ENCODE measurements at regions not wholly inside any gene's neighbourhood (a gene's known extent, or its start where the extent isn't known, plus 50 kb on each side); places are given as distances from the start of the nearest gene placed in this dataset.
"Not testable (repeated sequence)": the region's sequence is repeated elsewhere in the genome, so short reads cannot be mapped to it uniquely, and the experiment has no call there.

GRCh38 chr15:20289538-20290103 lies 252.0 kb downstream of the GOLGA6L6 start:
- not testable (repeated sequence) for H3K4me1 ChIP-seq (ENCODE audit: control insufficient read depth, insufficient read depth, low read length, poor library complexity, severe bottlenecking); DNase-seq; H3K27me3 ChIP-seq (replicated peaks; ENCODE audit: control insufficient read depth, insufficient read depth, low read length, poor library complexity, severe bottlenecking); H3K9me3 ChIP-seq (ENCODE audit: control insufficient read depth, low read length); H3K36me3 ChIP-seq (ENCODE audit: control insufficient read depth, insufficient read depth, low read length); H3K4me3 ChIP-seq (ENCODE audit: insufficient read depth, low read depth, low read length, poor library complexity, severe bottlenecking); H3K27ac ChIP-seq (ENCODE audit: insufficient read depth, low read length, poor library complexity, severe bottlenecking)

GRCh38 chr15:20288800-20289537 lies 252.6 kb downstream of the GOLGA6L6 start:
- H3K27ac ChIP-seq (ENCODE audit: insufficient read depth, low read length, poor library complexity, severe bottlenecking); DNase-seq; H3K9me3 ChIP-seq (ENCODE audit: control insufficient read depth, low read length); H3K4me1 ChIP-seq (ENCODE audit: control insufficient read depth, insufficient read depth, low read length, poor library complexity, severe bottlenecking); H3K27me3 ChIP-seq (replicated peaks; ENCODE audit: control insufficient read depth, insufficient read depth, low read length, poor library complexity, severe bottlenecking); H3K4me3 ChIP-seq (ENCODE audit: insufficient read depth, low read depth, low read length, poor library complexity, severe bottlenecking); H3K36me3 ChIP-seq (ENCODE audit: control insufficient read depth, insufficient read depth, low read length): not testable (repeated sequence)

GRCh38 chr15:20286559-20286958 lies 255.0 kb downstream of the GOLGA6L6 start:
- not testable (repeated sequence) for H3K4me3 ChIP-seq (ENCODE audit: insufficient read depth, low read depth, low read length, poor library complexity, severe bottlenecking); H3K27me3 ChIP-seq (replicated peaks; ENCODE audit: control insufficient read depth, insufficient read depth, low read length, poor library complexity, severe bottlenecking); H3K27ac ChIP-seq (ENCODE audit: insufficient read depth, low read length, poor library complexity, severe bottlenecking); DNase-seq; H3K36me3 ChIP-seq (ENCODE audit: control insufficient read depth, insufficient read depth, low read length); H3K4me1 ChIP-seq (ENCODE audit: control insufficient read depth, insufficient read depth, low read length, poor library complexity, severe bottlenecking); H3K9me3 ChIP-seq (ENCODE audit: control insufficient read depth, low read length)

- not testable (repeated sequence) for H3K27ac ChIP-seq (ENCODE audit: insufficient read depth, low read length, poor library complexity, severe bottlenecking); H3K36me3 ChIP-seq (ENCODE audit: control insufficient read depth, insufficient read depth, low read length); H3K4me1 ChIP-seq (ENCODE audit: control insufficient read depth, insufficient read depth, low read length, poor library complexity, severe bottlenecking); H3K4me3 ChIP-seq (ENCODE audit: insufficient read depth, low read depth, low read length, poor library complexity, severe bottlenecking); DNase-seq; H3K9me3 ChIP-seq (ENCODE audit: control insufficient read depth, low read length); H3K27me3 ChIP-seq (replicated peaks; ENCODE audit: control insufficient read depth, insufficient read depth, low read length, poor library complexity, severe bottlenecking)
Observed at GRCh38 chr15:20285696-20286300, 255.8 kb downstream of the GOLGA6L6 start.

GRCh38 chr15:20284891-20285535 lies 256.6 kb downstream of the GOLGA6L6 start:
- not testable (repeated sequence) for H3K4me3 ChIP-seq (ENCODE audit: insufficient read depth, low read depth, low read length, poor library complexity, severe bottlenecking); DNase-seq

GRCh38 chr15:20283651-20284050 lies 257.9 kb downstream of the GOLGA6L6 start:
- not testable (repeated sequence) for H3K9me3 ChIP-seq (ENCODE audit: control insufficient read depth, low read length); DNase-seq; H3K27ac ChIP-seq (ENCODE audit: insufficient read depth, low read length, poor library complexity, severe bottlenecking); H3K36me3 ChIP-seq (ENCODE audit: control insufficient read depth, insufficient read depth, low read length); H3K4me1 ChIP-seq (ENCODE audit: control insufficient read depth, insufficient read depth, low read length, poor library complexity, severe bottlenecking); H3K4me3 ChIP-seq (ENCODE audit: insufficient read depth, low read depth, low read length, poor library complexity, severe bottlenecking); H3K27me3 ChIP-seq (replicated peaks; ENCODE audit: control insufficient read depth, insufficient read depth, low read length, poor library complexity, severe bottlenecking)

More at GRCh38 chr15:20284891-20285535, 256.6 kb downstream of the GOLGA6L6 start:
- not testable (repeated sequence) for H3K36me3 ChIP-seq (ENCODE audit: control insufficient read depth, insufficient read depth, low read length); H3K9me3 ChIP-seq (ENCODE audit: control insufficient read depth, low read length); H3K4me1 ChIP-seq (ENCODE audit: control insufficient read depth, insufficient read depth, low read length, poor library complexity, severe bottlenecking); H3K27ac ChIP-seq (ENCODE audit: insufficient read depth, low read length, poor library complexity, severe bottlenecking); H3K27me3 ChIP-seq (replicated peaks; ENCODE audit: control insufficient read depth, insufficient read depth, low read length, poor library complexity, severe bottlenecking)

GRCh38 chr15:20282491-20282943 lies 259.1 kb downstream of the GOLGA6L6 start:
- not testable (repeated sequence) for H3K9me3 ChIP-seq (ENCODE audit: control insufficient read depth, low read length); H3K27ac ChIP-seq (ENCODE audit: insufficient read depth, low read length, poor library complexity, severe bottlenecking); H3K4me1 ChIP-seq (ENCODE audit: control insufficient read depth, insufficient read depth, low read length, poor library complexity, severe bottlenecking); H3K27me3 ChIP-seq (replicated peaks; ENCODE audit: control insufficient read depth, insufficient read depth, low read length, poor library complexity, severe bottlenecking); H3K36me3 ChIP-seq (ENCODE audit: control insufficient read depth, insufficient read depth, low read length); DNase-seq; H3K4me3 ChIP-seq (ENCODE audit: insufficient read depth, low read depth, low read length, poor library complexity, severe bottlenecking)

GRCh38 chr15:20281567-20282275 lies 259.9 kb downstream of the GOLGA6L6 start:
- not testable (repeated sequence) for H3K36me3 ChIP-seq (ENCODE audit: control insufficient read depth, insufficient read depth, low read length); H3K9me3 ChIP-seq (ENCODE audit: control insufficient read depth, low read length); H3K27me3 ChIP-seq (replicated peaks; ENCODE audit: control insufficient read depth, insufficient read depth, low read length, poor library complexity, severe bottlenecking); H3K27ac ChIP-seq (ENCODE audit: insufficient read depth, low read length, poor library complexity, severe bottlenecking); H3K4me1 ChIP-seq (ENCODE audit: control insufficient read depth, insufficient read depth, low read length, poor library complexity, severe bottlenecking); DNase-seq; H3K4me3 ChIP-seq (ENCODE audit: insufficient read depth, low read depth, low read length, poor library complexity, severe bottlenecking)

- H3K27me3 ChIP-seq (replicated peaks; ENCODE audit: control insufficient read depth, insufficient read depth, low read length, poor library complexity, severe bottlenecking) = no peaks in the 10 kb centered on the region
- H3K4me1 ChIP-seq (ENCODE audit: control insufficient read depth, insufficient read depth, low read length, poor library complexity, severe bottlenecking) = no peaks in the 10 kb centered on the region
- H3K4me3 ChIP-seq (ENCODE audit: insufficient read depth, low read depth, low read length, poor library complexity, severe bottlenecking) = no peak overlapping the region
- H3K9me3 ChIP-seq (ENCODE audit: control insufficient read depth, low read length) = no peaks in the 10 kb centered on the region
- no peaks in the 10 kb centered on the region for H3K36me3 ChIP-seq (ENCODE audit: control insufficient read depth, insufficient read depth, low read length)
- H3K27ac ChIP-seq (ENCODE audit: insufficient read depth, low read length, poor library complexity, severe bottlenecking) = no peak overlapping the region
- no peak for DNase-seq
Observed at GRCh38 chr15:20280933-20281463, 260.6 kb downstream of the GOLGA6L6 start.

Data from effector memory CD4-positive, alpha-beta T cell (primary cell).